ENCODE measurements at regions not wholly inside any gene's neighbourhood (a gene's known extent, or its start where the extent isn't known, plus 50 kb on each side); places are given as distances from the start of the nearest gene placed in this dataset.
"Not testable (repeated sequence)": the region's sequence is repeated elsewhere in the genome, so short reads cannot be mapped to it uniquely, and the experiment has no call there.

DNA sequence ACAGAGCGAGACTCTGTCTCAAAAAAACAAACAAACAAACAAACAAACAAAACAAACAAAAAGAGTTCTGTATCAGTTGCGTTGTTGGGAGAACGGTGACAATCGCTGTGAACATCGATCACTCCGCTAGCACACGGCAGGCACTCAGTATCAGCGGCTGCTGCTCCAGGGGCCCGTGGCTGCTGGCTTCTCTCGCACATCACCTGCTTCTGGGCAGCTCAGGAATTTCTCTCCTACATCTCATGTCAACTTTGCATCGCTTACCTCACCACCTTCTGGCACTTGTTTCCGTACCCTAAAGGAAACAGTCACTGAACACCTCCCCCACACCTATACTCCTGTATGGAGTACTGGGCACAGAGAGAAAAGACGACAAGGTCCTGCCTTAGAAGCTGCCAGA, 70.3 kb upstream of the WNT7B start:
- no peaks in the 10 kb centered on the region for H3K9me3 ChIP-seq
- H3K27ac ChIP-seq = peak overlapping the region; percentile 90 to 100 (median 96)
- H3K4me3 ChIP-seq = no peak overlapping the region
- ATAC-seq (ENCODE audit: low FRiP score in 2 of 2) (no peak), DNase-seq (peak in 1 of 2 donors; percentile 17)
- WGBS, 2 donors = 81 to 85% methylated on average over 13 of the region's 13 CpGs
- H3K27me3 ChIP-seq = no peaks in the 10 kb centered on the region
- TF ChIP-seq EP300 (IDR thresholded peaks at IDR 0.05) (no peak), POLR2A (IDR thresholded peaks at IDR 0.05) (no peak), POLR2AphosphoS5 (IDR thresholded peaks at IDR 0.05) (no peak)
- TF ChIP-seq, protein P1, sequence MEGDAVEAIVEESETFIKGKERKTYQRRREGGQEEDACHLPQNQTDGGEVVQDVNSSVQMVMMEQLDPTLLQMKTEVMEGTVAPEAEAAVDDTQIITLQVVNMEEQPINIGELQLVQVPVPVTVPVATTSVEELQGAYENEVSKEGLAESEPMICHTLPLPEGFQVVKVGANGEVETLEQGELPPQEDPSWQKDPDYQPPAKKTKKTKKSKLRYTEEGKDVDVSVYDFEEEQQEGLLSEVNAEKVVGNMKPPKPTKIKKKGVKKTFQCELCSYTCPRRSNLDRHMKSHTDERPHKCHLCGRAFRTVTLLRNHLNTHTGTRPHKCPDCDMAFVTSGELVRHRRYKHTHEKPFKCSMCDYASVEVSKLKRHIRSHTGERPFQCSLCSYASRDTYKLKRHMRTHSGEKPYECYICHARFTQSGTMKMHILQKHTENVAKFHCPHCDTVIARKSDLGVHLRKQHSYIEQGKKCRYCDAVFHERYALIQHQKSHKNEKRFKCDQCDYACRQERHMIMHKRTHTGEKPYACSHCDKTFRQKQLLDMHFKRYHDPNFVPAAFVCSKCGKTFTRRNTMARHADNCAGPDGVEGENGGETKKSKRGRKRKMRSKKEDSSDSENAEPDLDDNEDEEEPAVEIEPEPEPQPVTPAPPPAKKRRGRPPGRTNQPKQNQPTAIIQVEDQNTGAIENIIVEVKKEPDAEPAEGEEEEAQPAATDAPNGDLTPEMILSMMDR (IDR thresholded peaks at IDR 0.05) = no peak
- peaks cover 61 to 90% (median 69%) of the 10 kb centered on the region in 4 donors for H3K4me1 ChIP-seq
- no peaks in the 10 kb centered on the region for H3K36me3 ChIP-seq

DNA sequence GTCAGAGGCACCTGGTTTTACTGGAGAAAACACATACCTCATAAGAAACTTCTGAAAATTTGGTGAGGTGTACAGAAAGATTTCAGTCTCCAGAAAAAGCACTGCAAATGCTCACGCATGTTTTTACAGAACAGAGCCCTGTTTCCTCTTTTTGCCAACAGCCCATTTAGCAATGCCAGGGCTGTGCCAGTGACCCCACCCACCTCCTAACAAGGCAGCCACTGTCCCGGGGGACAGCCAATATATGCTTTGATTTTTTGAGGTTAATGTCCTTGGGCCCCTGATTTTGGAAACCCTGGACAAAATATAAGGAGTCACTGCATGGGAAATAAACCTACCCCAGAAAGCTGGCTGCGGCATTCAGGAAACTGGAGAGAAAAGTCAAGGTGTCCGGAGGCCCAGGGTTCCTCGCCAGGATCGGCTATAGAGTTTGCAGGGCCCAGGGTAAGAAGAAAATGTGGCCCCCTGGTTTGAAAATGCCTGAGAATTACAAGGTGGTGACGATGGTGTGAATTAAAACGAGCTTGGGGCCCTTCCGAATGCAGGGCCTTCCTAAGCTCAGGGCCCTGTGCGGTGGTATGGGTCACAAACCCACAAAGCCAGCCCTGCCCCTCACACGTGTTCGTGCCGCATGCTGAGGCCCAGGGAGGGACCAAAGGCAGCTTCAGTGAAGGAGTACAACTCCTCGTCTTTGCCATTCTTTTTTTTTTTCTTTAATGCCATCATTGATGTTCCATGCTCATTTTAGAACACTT, 71.1 kb upstream of the WNT7B start:
- H3K27ac ChIP-seq = peak overlapping the region; percentile 90 to 100 (median 96)
- ATAC-seq (ENCODE audit: low FRiP score in 2 of 2) = peak in 1 of 2 donors; percentile 51

DNA sequence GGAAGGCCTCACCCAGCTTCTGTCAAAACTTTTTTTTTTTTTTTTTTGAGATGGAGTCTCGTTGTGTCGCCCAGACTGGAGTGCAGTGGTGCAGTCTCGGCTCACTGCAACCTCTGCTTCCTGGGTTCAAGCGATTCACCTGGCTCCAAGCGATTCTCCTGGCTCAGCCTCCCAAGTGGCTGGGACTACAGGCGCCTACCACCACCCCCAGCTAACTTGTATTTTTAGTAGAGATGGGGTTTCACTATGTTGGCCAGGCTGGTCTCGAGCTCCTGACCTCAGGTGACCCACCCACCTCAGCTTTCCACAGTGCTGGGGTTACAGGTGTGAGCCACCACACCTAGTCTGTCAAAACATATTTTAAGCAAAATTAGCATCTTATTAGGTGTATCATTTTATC, 71.7 kb upstream of the WNT7B start:
- not testable (repeated sequence) for H3K36me3 ChIP-seq; ATAC-seq (ENCODE audit: low FRiP score in 2 of 2); H3K4me3 ChIP-seq; H3K9me3 ChIP-seq; H3K27me3 ChIP-seq
- WGBS, 2 donors = 77 to 80% methylated on average over 7 of the region's 7 CpGs
- Histone ChIP-seq H3K4me1 (peaks cover 58 to 86% (median 66%) of the 10 kb centered on the region in 4 donors), H3K27ac (peak overlapping the region; percentile 90 to 100 (median 96))
- DNase-seq = peak in 1 of 2 donors; percentile 12

More for the DNA sequence above, 71.1 kb upstream of the WNT7B start:
- H3K27me3 ChIP-seq = no peaks in the 10 kb centered on the region
- H3K4me3 ChIP-seq = no peak overlapping the region
- no peaks in the 10 kb centered on the region for H3K9me3 ChIP-seq
- peak in 1 of 4 donors; percentile 14 for TF ChIP-seq POLR2A (IDR thresholded peaks at IDR 0.05)
- TF ChIP-seq EP300 (IDR thresholded peaks at IDR 0.05) = no peak
- H3K36me3 ChIP-seq = no peaks in the 10 kb centered on the region
- H3K4me1 ChIP-seq = peaks cover 64 to 90% (median 71%) of the 10 kb centered on the region in 4 donors
- WGBS, 2 donors = 53 to 56% methylated on average over 14 of the region's 14 CpGs
- DNase-seq = peak in 1 of 2 donors; percentile 67

DNA sequence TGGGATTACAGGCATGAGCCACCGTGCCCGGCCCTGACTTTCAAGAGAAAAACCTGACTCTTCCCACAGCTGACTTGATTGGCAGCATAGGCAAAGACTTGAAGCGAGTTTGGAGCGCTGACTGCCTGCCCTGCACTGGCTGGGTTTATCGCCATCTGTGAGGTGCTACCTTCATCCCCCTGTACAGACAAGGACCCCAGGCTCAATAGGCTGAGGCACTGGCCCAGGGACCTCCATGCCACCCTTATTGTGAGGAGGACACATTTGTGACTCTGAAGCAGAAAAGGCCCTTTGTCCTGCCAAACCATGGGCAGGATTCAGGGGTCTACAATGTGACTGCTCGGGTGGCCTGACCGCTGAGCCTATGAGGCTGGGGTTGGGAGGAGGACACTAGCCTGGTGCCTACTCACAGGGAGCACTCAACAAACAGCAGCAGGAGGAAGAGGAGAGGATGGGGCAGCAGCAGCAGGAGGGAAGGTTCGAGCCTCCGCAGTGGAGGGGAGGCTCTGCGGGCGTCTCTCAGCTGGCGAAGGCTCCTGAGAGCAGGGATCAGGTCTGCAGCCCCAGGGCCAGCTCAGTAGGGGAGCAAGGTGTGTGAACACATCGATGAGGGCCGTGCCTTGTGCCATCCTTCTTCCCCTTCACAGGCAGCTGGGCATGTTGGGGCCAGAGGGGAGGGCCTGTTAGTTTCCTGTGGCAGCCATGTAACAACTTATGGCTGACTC, 72.9 kb upstream of the WNT7B start:
- Histone ChIP-seq H3K4me1 (peaks cover 62 to 89% (median 67%) of the 10 kb centered on the region in 4 donors), H3K36me3 (no peaks in the 10 kb centered on the region), H3K4me3 (no peak overlapping the region), H3K9me3 (no peaks in the 10 kb centered on the region), H3K27ac (peak overlapping the region; percentile 99 to 100 (median 100)), H3K27me3 (no peaks in the 10 kb centered on the region)
- no peak for ATAC-seq (ENCODE audit: low FRiP score in 2 of 2)
- 91% methylated on average over 11 to 14 of the region's 14 CpGs for WGBS, 2 donors
- peak in 1 of 2 donors; percentile 24 for DNase-seq
- TF ChIP-seq POLR2A (IDR thresholded peaks at IDR 0.05) (no peak), EP300 (IDR thresholded peaks at IDR 0.05) (no peak), POLR2AphosphoS5 (IDR thresholded peaks at IDR 0.05) (no peak)
- TF ChIP-seq, protein P1 (IDR thresholded peaks at IDR 0.05) = no peak

DNA sequence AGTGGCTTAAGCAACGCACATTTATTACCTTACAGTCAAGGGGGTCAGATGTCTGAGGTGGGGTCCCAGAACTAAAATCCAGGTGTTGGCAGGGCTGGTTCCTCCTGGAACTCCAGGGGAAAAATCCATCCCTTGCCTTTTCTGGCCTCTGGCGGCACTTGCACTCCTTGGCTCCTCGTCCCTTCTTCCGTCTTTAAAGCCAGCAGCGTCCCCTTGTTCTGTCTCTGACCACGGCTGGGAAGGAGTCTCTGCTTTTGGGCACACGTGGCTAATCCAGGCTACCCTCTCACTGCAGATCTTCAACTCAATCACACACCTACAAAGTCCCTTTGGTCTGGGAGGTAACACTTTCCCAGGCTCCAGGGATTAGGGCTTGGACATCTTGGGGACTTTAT, 73.5 kb upstream of the WNT7B start:
- Histone ChIP-seq H3K27ac (peak overlapping the region; percentile 99 to 100 (median 100)), H3K9me3 (no peaks in the 10 kb centered on the region), H3K36me3 (no peaks in the 10 kb centered on the region), H3K4me3 (no peak overlapping the region), H3K4me1 (peaks cover 66 to 91% (median 71%) of the 10 kb centered on the region in 4 donors), H3K27me3 (no peaks in the 10 kb centered on the region)
- 83 to 89% methylated on average over 7 of the region's 7 CpGs for WGBS, 2 donors
- DNase-seq (peak in 1 of 2 donors; percentile 10), ATAC-seq (ENCODE audit: low FRiP score in 2 of 2) (no peak)
- TF ChIP-seq POLR2AphosphoS5 (IDR thresholded peaks at IDR 0.05) = no peak
- TF ChIP-seq POLR2A (IDR thresholded peaks at IDR 0.05) = no peak

DNA sequence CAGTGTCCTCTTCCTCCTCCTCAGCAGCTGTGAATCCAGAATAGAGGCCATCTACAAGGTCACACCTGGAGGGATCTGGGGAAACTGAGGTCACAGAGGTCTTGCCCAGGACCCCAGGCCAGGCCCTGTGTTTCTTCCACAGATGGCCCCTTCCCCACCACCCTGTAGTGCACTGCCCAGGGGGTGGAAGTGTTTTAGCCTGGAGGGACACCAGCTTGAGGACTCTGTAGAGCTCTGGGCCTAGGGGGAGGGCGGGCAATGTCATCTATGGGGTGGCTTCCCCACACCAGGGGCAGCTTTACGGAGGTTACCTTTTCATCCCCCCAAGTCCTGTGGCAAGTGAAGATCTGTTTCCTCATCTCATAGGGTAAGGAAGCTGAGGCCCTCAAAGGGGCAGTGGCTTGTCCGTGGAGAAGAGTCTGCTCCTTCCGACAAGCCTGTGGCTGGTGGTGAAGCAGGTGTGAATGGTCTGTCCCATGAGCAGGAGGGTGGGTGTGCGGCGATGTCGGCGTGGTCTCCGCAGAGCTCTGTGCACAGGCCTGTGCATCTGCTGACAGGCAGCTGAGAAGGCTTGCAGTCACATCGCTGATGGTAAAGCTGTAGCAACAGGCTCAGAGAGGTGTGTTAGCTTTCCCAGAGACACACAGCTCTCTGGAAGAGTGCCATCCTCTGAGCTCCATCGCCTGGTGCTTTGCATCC, 74.1 kb upstream of the WNT7B start:
- WGBS, 2 donors = 83 to 84% methylated on average over 10 of the region's 11 CpGs
- H3K4me3 ChIP-seq = no peak overlapping the region
- no peaks in the 10 kb centered on the region for H3K9me3 ChIP-seq
- ATAC-seq (ENCODE audit: low FRiP score in 2 of 2) (no peak), DNase-seq (peak in 1 of 2 donors; percentile 21)
- H3K36me3 ChIP-seq = no peaks in the 10 kb centered on the region
- H3K4me1 ChIP-seq = peaks cover 66 to 91% (median 71%) of the 10 kb centered on the region in 4 donors
- H3K27ac ChIP-seq = peak overlapping the region; percentile 99 to 100 (median 100)
- TF ChIP-seq POLR2AphosphoS5 (IDR thresholded peaks at IDR 0.05) (no peak), POLR2A (IDR thresholded peaks at IDR 0.05) (no peak), EP300 (IDR thresholded peaks at IDR 0.05) (no peak)
- TF ChIP-seq, protein P1 (IDR thresholded peaks at IDR 0.05) = no peak
- H3K27me3 ChIP-seq = no peaks in the 10 kb centered on the region

Measured in upper lobe of left lung (tissue), 6 donors.